K562 (cell line): ENCODE measurements at regions not wholly inside any gene's neighbourhood (a gene's known extent, or its start where the extent isn't known, plus 50 kb on each side); places are given as distances from the start of the nearest gene placed in this dataset.

ENCODE experiments used
- ATAC-seq: fragments of 200-7000 bp; cut with Tn5 transposase; 3 replicates; pipeline ENCODE4 v1.9.1; 2020; ENCODE audit warnings: moderate library complexity
- BruUV-seq: library from RNA; stranded (reverse); fragments of 400-500 nt; replicated peaks from 2 replicates; lab custom pipeline; 2021; lab: Mats Ljungman, UMichigan
- CTCF ChIA-PET: fragments of 300-600 bp; formaldehyde crosslinking; extraction: SDS; loops from one replicate; lab custom pipeline; 2021; ENCODE audit warnings: low intra/inter-chr PET ratio; lab: Yijun Ruan, JAX
- POLR2A ChIA-PET: fragments of 300-600, 350-650 bp; sonication (Branson Sonifier 250); formaldehyde crosslinking; extraction: SDS; loops from one replicate; lab custom pipeline; 2021; ENCODE audit warnings: antibody characterized with exemption, inconsistent platforms; lab: Yijun Ruan, JAX
- DNase-seq, 4 experiments: peaks; one replicate each; pipeline versions ENCODE4 v3.0.0 to v3.0.0-alpha.2; 2011 to 2018; ENCODE audit warnings: low spot score in 3 of 4, mixed read lengths in 3 of 4; ENCODE audit errors: extremely low read depth in 1 of 4
- FAIRE-seq: peaks from 2 replicates; lab custom pipeline; 2011; peaks lifted over from hg19 to GRCh38; lab: Jason Lieb, UNC
- H2AFZ ChIP-seq: 2 replicates; pipeline ENCODE4 v1.6.0; 2011; ENCODE audit warnings: low read depth, low read length, control low read depth, inconsistent platforms
- H3K27ac ChIP-seq: fragments of 200-600 bp; 3 replicates; pipeline ENCODE4 v1.8.0; 2011; ENCODE audit warnings: low read depth, mild to moderate bottlenecking, control low read depth, inconsistent platforms, low read length, moderate library complexity, mixed read lengths; ENCODE audit errors: extremely low read depth
- H3K27me3 ChIP-seq, 2 experiments: fragments of 300-600 bp in 1 of 2; 2 replicates in 1 of 2; 3 replicates in 1 of 2; pipeline versions ENCODE4 v1.6.0 to v1.8.0; 2011; ENCODE audit warnings: inconsistent platforms in 2 of 2, low read length in 2 of 2, mild to moderate bottlenecking in 1 of 2, mixed read lengths in 1 of 2, moderate library complexity in 1 of 2; ENCODE audit not compliant: control insufficient read depth in 2 of 2, insufficient read depth in 2 of 2
- H3K36me3 ChIP-seq: fragments of 300-600 bp; 3 replicates; pipeline ENCODE4 v1.8.0; 2011; ENCODE audit warnings: mild to moderate bottlenecking, low read length, inconsistent platforms; ENCODE audit not compliant: control insufficient read depth, insufficient read depth
- H3K4me1 ChIP-seq, 2 experiments: fragments of 200-600 bp in 1 of 2; replicated peaks in 1 of 2; 2 replicates in 1 of 2; 3 replicates in 1 of 2; pipeline versions ENCODE4 v1.5.1 to v1.8.0; 2011; ENCODE audit warnings: inconsistent platforms in 2 of 2, low read length in 2 of 2, mild to moderate bottlenecking in 1 of 2, mixed read lengths in 1 of 2, moderate library complexity in 1 of 2; ENCODE audit not compliant: control insufficient read depth in 2 of 2, insufficient read depth in 2 of 2
- H3K4me2 ChIP-seq: 2 replicates; pipeline ENCODE4 v1.6.1; 2011; ENCODE audit warnings: low read length, control low read depth, inconsistent platforms, mixed read lengths; ENCODE audit not compliant: insufficient read depth
- H3K4me3 ChIP-seq: fragments of 200-600 bp; sonication (generic), shearing (Covaris generic); 2 replicates; pipeline ENCODE4 v1.5.1; 2016; ENCODE audit warnings: control low read depth, inconsistent platforms
- H3K79me2 ChIP-seq: fragments of 200-600 bp; 3 replicates; pipeline ENCODE4 v1.8.0; 2011; ENCODE audit warnings: low read length, inconsistent platforms; ENCODE audit not compliant: control insufficient read depth, insufficient read depth
- H3K9ac ChIP-seq, 2 experiments: 2 replicates each; pipeline versions ENCODE4 v1.6.0 to v1.6.1; 2011; ENCODE audit warnings: low read depth in 2 of 2, low read length in 2 of 2, control low read depth in 1 of 2, inconsistent platforms in 1 of 2, mild to moderate bottlenecking in 1 of 2, mixed read lengths in 1 of 2; ENCODE audit not compliant: insufficient read depth in 1 of 2
- H3K9me1 ChIP-seq: one replicate; pipeline ENCODE4 v1.6.0; 2011; ENCODE audit warnings: inconsistent platforms, mild to moderate bottlenecking, low read length, moderate library complexity; ENCODE audit not compliant: control insufficient read depth, insufficient read depth
- H3K9me3 ChIP-seq: replicated peaks from 2 replicates; pipeline ENCODE4 v1.5.1; 2011; ENCODE audit warnings: low read depth, low read length, inconsistent platforms; ENCODE audit not compliant: control insufficient read depth, insufficient read depth
- H4K20me1 ChIP-seq: replicated peaks from 2 replicates; pipeline ENCODE4 v1.6.1; 2011; ENCODE audit warnings: low read length, inconsistent platforms, mixed read lengths; ENCODE audit not compliant: control insufficient read depth, insufficient read depth
- C11orf30 ChIP-seq: fragments of 450-650 bp; IDR thresholded peaks from 2 replicates; pipeline ENCODE4 v1.6.1; 2016; ENCODE audit warnings: low read depth, mild to moderate bottlenecking
- MEIS2 ChIP-seq: fragments of 450-650 bp; IDR thresholded peaks from 2 replicates; pipeline ENCODE4 v1.6.1; 2014; ENCODE audit warnings: mild to moderate bottlenecking; ENCODE audit not compliant: partially characterized antibody
- NFE2 ChIP-seq: IDR thresholded peaks from 2 replicates; pipeline ENCODE4 v1.6.1; 2014; ENCODE audit warnings: antibody characterized with exemption, low read depth
- PRDM10 ChIP-seq: fragments of 450-650 bp; IDR thresholded peaks from 2 replicates; pipeline ENCODE4 v1.6.1; 2018; ENCODE audit not compliant: partially characterized antibody
- ZBTB49 ChIP-seq: sonication (generic); formaldehyde crosslinking; IDR thresholded peaks from 2 replicates; pipeline ENCODE4 v1.8.0; 2022; ENCODE audit warnings: missing genetic modification reagents, mild to moderate bottlenecking, borderline replicate concordance
- ZNF143 ChIP-seq: sonication (generic); formaldehyde crosslinking; IDR thresholded peaks from 2 replicates; pipeline ENCODE4 v1.9.0; 2022; ENCODE audit warnings: mild to moderate bottlenecking, missing genetic modification reagents
- ZNF764 ChIP-seq: fragments of 250-450 bp; sonication (Bioruptor Pico); IDR thresholded peaks from 2 replicates; pipeline ENCODE4 v1.4.0; 2020; ENCODE audit warnings: low read depth, mild to moderate bottlenecking, moderate library complexity
- WGBS: fragments of 100-300 bp; shearing (Covaris generic); methylation state at CpG from one replicate; pipeline ENCODE4 v1.1.6; 2016; ENCODE audit warnings: low coverage, mixed read lengths; ENCODE audit not compliant: insufficient coverage; ENCODE audit errors: missing lambda C conversion rate; 5-methylcytosine and 5-hydroxymethylcytosine counted together
- in situ Hi-C: fragments of 300-500 bp; cut with MboI; formaldehyde crosslinking; loops from 4 replicates; pipeline ENCODE4 v1.15.0; 2018; ENCODE audit warnings: inconsistent platforms, mixed read lengths
- intact Hi-C: fragments of 100-400 bp; cut with micrococcal nuclease; formaldehyde crosslinking; loops from 2 replicates; pipeline ENCODE4 v1.14.2; 2022

DNA sequence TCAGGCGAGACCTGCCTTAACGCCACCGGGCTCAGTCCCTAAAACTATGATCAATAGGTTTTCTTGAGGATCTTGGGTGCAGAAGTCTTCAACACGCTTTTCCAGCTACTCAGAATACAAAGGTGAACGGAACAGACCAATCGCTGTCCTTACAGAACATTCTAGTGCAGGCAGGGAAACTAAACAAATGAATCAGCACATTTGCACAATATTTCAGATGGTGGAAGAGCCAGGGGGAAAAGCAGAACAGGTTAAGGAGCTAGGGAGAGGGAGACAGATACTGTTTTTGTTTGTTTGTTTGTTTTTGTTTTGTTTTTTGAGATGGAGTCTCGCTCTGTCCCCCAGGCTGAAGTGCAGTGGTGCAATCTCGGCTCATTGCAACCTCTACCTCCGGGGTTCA is 271.1 kb downstream of the TFAP2C start (continued):
- TF ChIP-seq ZNF143 (CRISPR knock-in tag) = no peak
- no peak for TF ChIP-seq MEIS2
- no peak for TF ChIP-seq ZNF764 (CRISPR knock-in tag)
- peak; percentile 50 for TF ChIP-seq PRDM10
- peak; percentile 79 for TF ChIP-seq C11orf30
- peak; percentile 41; the same call in 1 of the 2 replicates for TF ChIP-seq NFE2

GRCh38 chr20:56903421-56903820 is 274.3 kb downstream of the TFAP2C start:
- ATAC-seq = no peak
- WGBS = 0% methylated on average over 1 of the region's 1 CpG
- ChIA-PET CTCF (no interaction called here), POLR2A (no interaction called here)
- no TSS peak for BruUV-seq
- Histone ChIP-seq H3K79me2 (no peaks in the 10 kb centered on the region), H3K4me1 (no peaks in the 10 kb centered on the region), H4K20me1 (no peaks in the 10 kb centered on the region), H3K9me3 (no peaks in the 10 kb centered on the region), H3K9ac (no peak overlapping the region), H3K36me3 (no peaks in the 10 kb centered on the region), H3K27me3 (peaks cover 0 to 7% of the 10 kb centered on the region in 2 experiments; a peak in 1 of 5 replicates), H2AFZ (no peak overlapping the region), H3K4me2 (no peak overlapping the region), H3K4me3 (no peak overlapping the region), H3K9me1 (no peaks in the 10 kb centered on the region), H3K27ac (no peak overlapping the region)
- TF ChIP-seq ZBTB49 (CRISPR knock-in tag) = no peak
- no peak for FAIRE-seq
- intact Hi-C loops (no loop called here), in situ Hi-C loops (no loop called here)
- no peak for DNase-seq
